CD4-positive, alpha-beta T cell treated with Interleukin-21 for 1 hour (primary cell): ENCODE measurements at regions not wholly inside any gene's neighbourhood (a gene's known extent, or its start where the extent isn't known, plus 50 kb on each side); places are given as distances from the start of the nearest gene placed in this dataset.
"Not testable (repeated sequence)": the region's sequence is repeated elsewhere in the genome, so short reads cannot be mapped to it uniquely, and the experiment has no call there.

Experiments
- DNase-seq: peaks from one replicate; pipeline ENCODE4 v3.0.0-alpha.2; 2020

GRCh38 chr9:7536310-7536939, 263.2 kb downstream of the DMAC1 start:
- peak; percentile 28 for DNase-seq

GRCh38 chr9:7534211-7534935, 265.2 kb downstream of the DMAC1 start:
- no peak for DNase-seq

GRCh38 chr9:7533376-7534090, 266.0 kb downstream of the DMAC1 start:
- no peak for DNase-seq

GRCh38 chr9:7523426-7524043, 276.0 kb downstream of the DMAC1 start:
- DNase-seq, result no peak

- no peak for DNase-seq
Measured at GRCh38 chr9:7520396-7520795, 279.2 kb downstream of the DMAC1 start.

- no peak for DNase-seq
Measured at GRCh38 chr9:7516376-7516775, 283.2 kb downstream of the DMAC1 start.

GRCh38 chr9:7510199-7510598, 289.4 kb downstream of the DMAC1 start:
- DNase-seq, result no peak

- DNase-seq, result no peak
Measured at GRCh38 chr9:7509576-7510145, 289.9 kb downstream of the DMAC1 start.

GRCh38 chr9:7508516-7508915, 291.1 kb downstream of the DMAC1 start:
- no peak for DNase-seq

GRCh38 chr9:7507566-7508270, 291.9 kb downstream of the DMAC1 start:
- DNase-seq, result no peak

GRCh38 chr9:7507026-7507425, 292.6 kb downstream of the DMAC1 start:
- no peak for DNase-seq

GRCh38 chr9:7500521-7500920, 299.1 kb downstream of the DMAC1 start:
- no peak for DNase-seq

- no peak for DNase-seq
Measured at GRCh38 chr9:7491641-7492040, 307.9 kb downstream of the DMAC1 start.

- no peak for DNase-seq
Measured at GRCh38 chr9:7490317-7491108, 309.1 kb downstream of the DMAC1 start.

GRCh38 chr9:7489036-7489435, 310.5 kb downstream of the DMAC1 start:
- no peak for DNase-seq

GRCh38 chr9:7484014-7484413, 315.6 kb downstream of the DMAC1 start:
- not testable (repeated sequence) for DNase-seq

GRCh38 chr9:7481570-7481969, 318.0 kb downstream of the DMAC1 start:
- DNase-seq, result no peak

GRCh38 chr9:7479300-7479699, 320.3 kb downstream of the DMAC1 start:
- DNase-seq, result no peak

- DNase-seq, result no peak
Measured at GRCh38 chr9:7478646-7479045, 320.9 kb downstream of the DMAC1 start.

GRCh38 chr9:7467186-7467585, 332.4 kb downstream of the DMAC1 start:
- no peak for DNase-seq

GRCh38 chr9:7461791-7462190, 337.8 kb downstream of the DMAC1 start:
- no peak for DNase-seq
